ENCODE measurements at regions not wholly inside any gene's neighbourhood (a gene's known extent, or its start where the extent isn't known, plus 50 kb on each side); places are given as distances from the start of the nearest gene placed in this dataset.

DNA sequence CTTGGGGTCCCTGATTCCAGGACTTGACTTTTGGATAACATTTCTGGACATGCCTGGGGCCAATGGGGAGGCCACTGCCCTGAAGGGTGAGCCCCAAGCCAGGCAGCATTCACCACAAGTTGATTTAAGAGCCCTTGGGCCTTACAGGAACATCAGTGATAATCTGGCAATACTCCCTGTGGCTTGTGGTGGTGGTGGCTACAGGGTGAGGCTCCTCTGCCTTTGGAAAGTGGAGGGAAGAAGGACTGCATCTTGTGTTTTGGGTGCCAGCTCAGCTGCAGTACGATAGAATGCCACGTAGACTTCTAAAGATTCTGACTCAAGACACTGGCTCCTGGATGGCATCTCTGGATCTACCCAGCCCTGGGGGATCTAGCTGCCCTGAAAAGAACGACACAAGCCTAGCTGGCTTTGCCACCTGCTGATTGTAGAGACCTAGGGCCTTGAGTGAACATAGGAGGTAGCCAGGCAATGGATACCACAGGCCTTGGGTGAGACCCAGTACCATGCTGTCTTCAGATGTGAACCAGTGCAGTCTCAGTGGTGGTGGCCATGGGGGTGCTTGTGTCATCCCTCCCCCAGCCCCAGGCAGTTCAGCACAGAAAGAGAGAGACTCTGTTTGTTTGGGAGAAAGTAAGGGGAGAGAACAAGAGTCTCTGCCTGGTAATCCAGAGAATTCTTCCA lies 79.0 kb upstream of the DAP start:
- POLR2A ChIA-PET = interaction anchor here (0.6 kb wide), 1 partner anchor 20 kb away, joined by 6 read pairs; no protein-coding TSS in a partner anchor
- Histone ChIP-seq H3K4me1 (ENCODE audit: insufficient read depth, low read length, poor library complexity, severe bottlenecking) (no peaks in the 10 kb centered on the region), H3K9me2 (ENCODE audit: insufficient read depth, low read length) (no peaks in the 10 kb centered on the region), H3K27ac (ENCODE audit: low read depth, low read length, poor library complexity, severe bottlenecking) (no peak overlapping the region), H3K79me2 (ENCODE audit: insufficient read depth, low read depth, low read length) (no peaks in the 10 kb centered on the region), H3K4me2 (ENCODE audit: low read length) (no peak overlapping the region), H3K4me3 (ENCODE audit: low read depth, low read length, poor library complexity, severe bottlenecking) (no peak overlapping the region), H2AFZ (ENCODE audit: low read length) (no peak overlapping the region), H3K36me3 (ENCODE audit: insufficient read depth, low read length) (no peaks in the 10 kb centered on the region), H4K20me1 (ENCODE audit: insufficient read depth, low read length) (no peaks in the 10 kb centered on the region), H3K9me3 (ENCODE audit: low read length) (no peaks in the 10 kb centered on the region)
- no peak for DNase-seq (ENCODE audit: low spot score)
- no peak for TF ChIP-seq EZH2phosphoT487 (IDR thresholded peaks at IDR 0.05; ENCODE audit: borderline replicate concordance, low read depth, low read length)
- TF ChIP-seq, protein P1, sequence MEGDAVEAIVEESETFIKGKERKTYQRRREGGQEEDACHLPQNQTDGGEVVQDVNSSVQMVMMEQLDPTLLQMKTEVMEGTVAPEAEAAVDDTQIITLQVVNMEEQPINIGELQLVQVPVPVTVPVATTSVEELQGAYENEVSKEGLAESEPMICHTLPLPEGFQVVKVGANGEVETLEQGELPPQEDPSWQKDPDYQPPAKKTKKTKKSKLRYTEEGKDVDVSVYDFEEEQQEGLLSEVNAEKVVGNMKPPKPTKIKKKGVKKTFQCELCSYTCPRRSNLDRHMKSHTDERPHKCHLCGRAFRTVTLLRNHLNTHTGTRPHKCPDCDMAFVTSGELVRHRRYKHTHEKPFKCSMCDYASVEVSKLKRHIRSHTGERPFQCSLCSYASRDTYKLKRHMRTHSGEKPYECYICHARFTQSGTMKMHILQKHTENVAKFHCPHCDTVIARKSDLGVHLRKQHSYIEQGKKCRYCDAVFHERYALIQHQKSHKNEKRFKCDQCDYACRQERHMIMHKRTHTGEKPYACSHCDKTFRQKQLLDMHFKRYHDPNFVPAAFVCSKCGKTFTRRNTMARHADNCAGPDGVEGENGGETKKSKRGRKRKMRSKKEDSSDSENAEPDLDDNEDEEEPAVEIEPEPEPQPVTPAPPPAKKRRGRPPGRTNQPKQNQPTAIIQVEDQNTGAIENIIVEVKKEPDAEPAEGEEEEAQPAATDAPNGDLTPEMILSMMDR (conservative IDR thresholded peaks at IDR 0.05; ENCODE audit: low read length) = no peak
- CTCF ChIA-PET (ENCODE audit: unreplicated experiment) = no interaction called here
- intact Hi-C loops (cut with micrococcal nuclease; ENCODE audit: unreplicated experiment) = no loop called here
- BruUV-seq (replicated peaks) = no TSS peak

DNA sequence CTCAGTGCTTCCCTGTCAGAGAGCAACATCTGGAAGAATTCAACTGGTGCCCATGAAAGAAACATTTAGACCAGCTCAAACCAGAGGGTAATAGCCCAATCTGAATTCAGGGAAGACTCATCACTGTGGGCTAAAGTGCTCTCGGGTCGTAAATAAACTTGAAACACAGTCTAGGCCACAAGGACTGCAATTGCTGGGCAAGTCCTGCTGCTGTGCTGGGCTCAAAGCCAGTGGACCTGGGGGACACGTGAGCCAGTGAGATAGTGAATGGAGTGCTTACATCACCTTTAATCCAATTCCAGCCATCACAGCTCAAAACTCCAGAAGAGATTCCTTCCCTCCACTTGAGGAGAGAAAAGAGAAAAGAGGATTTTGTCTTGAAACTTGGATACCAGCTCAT lies 78.1 kb upstream of the DAP start:
- POLR2A ChIA-PET = interaction anchor here (0.6 kb wide), 1 partner anchor 19 kb away, joined by 6 read pairs; no protein-coding TSS in a partner anchor
- no peak overlapping the region for H3K4me2 ChIP-seq (ENCODE audit: low read length)
- intact Hi-C loops (cut with micrococcal nuclease; ENCODE audit: unreplicated experiment) = no loop called here

DNA sequence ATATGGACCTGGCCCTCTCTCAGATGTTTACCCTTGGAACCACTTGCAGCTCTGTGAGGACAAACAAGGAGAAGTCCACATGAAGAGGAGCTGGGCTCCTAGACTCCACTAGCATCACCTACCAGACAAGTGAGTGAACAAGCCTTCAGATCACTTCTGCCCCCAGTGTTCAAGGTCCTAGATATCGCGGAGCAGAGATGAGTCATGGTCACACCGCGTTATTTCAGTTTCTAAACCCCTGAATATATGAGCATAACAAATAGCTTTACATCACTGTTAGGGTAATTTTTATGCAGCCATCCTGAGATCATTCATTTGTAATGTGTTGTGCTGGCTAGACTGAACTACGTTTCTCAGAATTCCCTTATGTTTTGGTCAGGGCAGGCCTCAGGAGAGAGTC lies 77.0 kb upstream of the DAP start:
- Histone ChIP-seq H3K4me2 (ENCODE audit: low read length) (no peak overlapping the region), H3K9me3 (ENCODE audit: low read length) (no peaks in the 10 kb centered on the region), H4K20me1 (ENCODE audit: insufficient read depth, low read length) (no peaks in the 10 kb centered on the region), H2AFZ (ENCODE audit: low read length) (no peak overlapping the region), H3K36me3 (ENCODE audit: insufficient read depth, low read length) (no peaks in the 10 kb centered on the region), H3K4me1 (ENCODE audit: insufficient read depth, low read length, poor library complexity, severe bottlenecking) (no peaks in the 10 kb centered on the region), H3K27ac (ENCODE audit: low read depth, low read length, poor library complexity, severe bottlenecking) (no peak overlapping the region), H3K79me2 (ENCODE audit: insufficient read depth, low read depth, low read length) (no peaks in the 10 kb centered on the region), H3K4me3 (ENCODE audit: low read depth, low read length, poor library complexity, severe bottlenecking) (no peak overlapping the region), H3K9me2 (ENCODE audit: insufficient read depth, low read length) (no peaks in the 10 kb centered on the region)
- POLR2A ChIA-PET = interaction anchor here (0.7 kb wide), 1 partner anchor 124 kb away, joined by 3 read pairs; no protein-coding TSS in a partner anchor
- intact Hi-C loops (cut with micrococcal nuclease; ENCODE audit: unreplicated experiment) = no loop called here
- BruUV-seq (replicated peaks) = no TSS peak
- DNase-seq (ENCODE audit: low spot score) = no peak
- no peak for TF ChIP-seq EZH2phosphoT487 (IDR thresholded peaks at IDR 0.05; ENCODE audit: borderline replicate concordance, low read depth, low read length)
- CTCF ChIA-PET (ENCODE audit: unreplicated experiment) = no interaction called here

More for the DNA sequence above, 78.1 kb upstream of the DAP start:
- no peak overlapping the region for H3K4me3 ChIP-seq (ENCODE audit: low read depth, low read length, poor library complexity, severe bottlenecking)
- H3K79me2 ChIP-seq (ENCODE audit: insufficient read depth, low read depth, low read length) = no peaks in the 10 kb centered on the region
- CTCF ChIA-PET (ENCODE audit: unreplicated experiment) = no interaction called here
- H3K9me3 ChIP-seq (ENCODE audit: low read length) = no peaks in the 10 kb centered on the region
- no peak for DNase-seq (ENCODE audit: low spot score)
- BruUV-seq (replicated peaks) = no TSS peak
- no peaks in the 10 kb centered on the region for H3K9me2 ChIP-seq (ENCODE audit: insufficient read depth, low read length)
- H2AFZ ChIP-seq (ENCODE audit: low read length) = no peak overlapping the region
- no peaks in the 10 kb centered on the region for H4K20me1 ChIP-seq (ENCODE audit: insufficient read depth, low read length)
- TF ChIP-seq, protein P1 (conservative IDR thresholded peaks at IDR 0.05; ENCODE audit: low read length) = no peak
- no peak for TF ChIP-seq EZH2phosphoT487 (IDR thresholded peaks at IDR 0.05; ENCODE audit: borderline replicate concordance, low read depth, low read length)
- no peaks in the 10 kb centered on the region for H3K36me3 ChIP-seq (ENCODE audit: insufficient read depth, low read length)
- no peak overlapping the region for H3K27ac ChIP-seq (ENCODE audit: low read depth, low read length, poor library complexity, severe bottlenecking)
- no peaks in the 10 kb centered on the region for H3K4me1 ChIP-seq (ENCODE audit: insufficient read depth, low read length, poor library complexity, severe bottlenecking)
